GM21576 (cell line): ENCODE measurements at regions not wholly inside any gene's neighbourhood (a gene's known extent, or its start where the extent isn't known, plus 50 kb on each side); places are given as distances from the start of the nearest gene placed in this dataset.

Experiments used
- ATAC-seq: cut with Tn5 transposase; IDR thresholded peaks from one replicate; pipeline ENCODE4 v1.9.1; 2021; ENCODE audit warnings: mild to moderate bottlenecking, moderate library complexity; ENCODE audit not compliant: unreplicated experiment

DNA sequence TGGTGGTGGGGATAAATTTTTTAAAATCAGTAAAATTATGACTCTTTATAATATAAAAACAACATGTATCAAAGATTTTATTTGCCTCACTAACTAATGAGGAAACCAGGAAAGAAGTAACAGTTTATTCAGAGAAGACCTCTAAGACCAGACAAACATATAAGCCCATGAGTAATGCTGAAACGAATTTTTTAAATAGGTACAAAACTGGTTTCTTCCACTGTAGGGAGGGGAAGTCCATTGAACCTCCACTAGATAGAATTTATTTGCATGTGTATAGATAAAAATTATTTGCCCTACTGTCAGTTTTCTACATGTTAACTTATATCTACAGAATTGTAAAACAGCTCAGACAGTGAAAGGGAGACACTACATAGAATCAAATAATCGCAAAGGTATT is 86.8 kb downstream of the ZC3H11B start:
- ATAC-seq: no peak

- ATAC-seq: no peak
These were observed 89.5 kb downstream of the ZC3H11B start for GRCh38 chr1:219523411-219523810.

GRCh38 chr1:219521325-219521724 is 91.6 kb downstream of the ZC3H11B start:
- ATAC-seq: no peak

GRCh38 chr1:219520241-219520640 is 92.7 kb downstream of the ZC3H11B start:
- no peak for ATAC-seq

DNA sequence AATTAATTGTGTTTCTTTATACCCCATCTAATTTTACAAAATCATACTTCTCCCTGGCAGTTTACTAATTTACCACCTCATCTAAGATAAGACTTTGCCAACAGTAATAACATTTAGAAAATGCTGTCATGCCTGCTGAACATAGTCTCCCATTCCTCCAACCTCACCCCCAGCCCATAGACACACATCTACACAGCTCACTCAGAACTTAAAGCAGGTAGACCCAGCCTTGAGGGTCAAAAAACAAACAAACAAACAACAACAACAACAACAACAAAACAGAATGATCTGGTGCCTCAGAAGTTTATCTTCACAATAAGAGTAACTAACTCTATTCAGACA is 94.0 kb downstream of the ZC3H11B start:
- no peak for ATAC-seq

GRCh38 chr1:219518168-219518906 is 94.6 kb downstream of the ZC3H11B start:
- ATAC-seq: no peak

DNA sequence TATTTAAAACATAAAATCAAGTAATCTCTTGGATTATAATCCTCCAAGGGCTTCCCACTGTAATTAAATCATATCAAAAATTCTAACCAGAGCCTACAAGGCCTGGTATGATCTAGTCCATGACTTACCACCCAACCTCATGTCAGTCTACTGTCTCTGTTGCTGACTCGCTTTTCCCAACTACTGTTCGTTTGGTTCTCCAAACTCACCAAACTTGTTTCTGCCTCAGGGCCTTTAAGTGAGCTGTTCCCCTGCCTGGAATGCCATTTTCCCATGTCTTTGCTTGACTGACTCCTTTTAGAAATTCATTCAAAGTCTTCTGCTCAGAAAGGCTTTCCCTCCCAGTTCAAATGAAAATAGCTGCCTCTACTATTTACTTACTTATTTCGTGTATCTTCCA is 95.9 kb downstream of the ZC3H11B start:
- no peak for ATAC-seq

GRCh38 chr1:219514728-219515127 is 98.2 kb downstream of the ZC3H11B start:
- ATAC-seq: no peak

- ATAC-seq: no peak
These were observed 105.5 kb downstream of the ZC3H11B start for GRCh38 chr1:219507437-219507836.

DNA sequence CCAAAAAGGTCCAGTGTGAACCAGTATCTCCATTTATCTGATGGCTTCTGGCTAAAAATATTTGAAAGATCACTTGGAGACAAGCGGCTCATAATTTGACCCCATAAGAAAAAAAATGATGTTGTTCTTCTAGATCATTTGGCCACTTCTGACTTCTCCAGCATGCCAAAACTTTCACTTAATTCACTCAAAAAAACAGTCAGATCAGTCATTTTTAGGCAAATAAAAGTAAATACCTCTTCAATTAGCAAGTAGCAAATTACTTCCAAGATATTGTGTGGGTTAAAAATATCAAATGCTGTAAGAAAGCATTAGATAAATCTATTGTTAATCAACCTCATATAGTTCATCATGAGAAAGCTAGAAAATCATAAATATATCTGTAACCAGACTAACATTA is 106.0 kb downstream of the ZC3H11B start:
- ATAC-seq: no peak

DNA sequence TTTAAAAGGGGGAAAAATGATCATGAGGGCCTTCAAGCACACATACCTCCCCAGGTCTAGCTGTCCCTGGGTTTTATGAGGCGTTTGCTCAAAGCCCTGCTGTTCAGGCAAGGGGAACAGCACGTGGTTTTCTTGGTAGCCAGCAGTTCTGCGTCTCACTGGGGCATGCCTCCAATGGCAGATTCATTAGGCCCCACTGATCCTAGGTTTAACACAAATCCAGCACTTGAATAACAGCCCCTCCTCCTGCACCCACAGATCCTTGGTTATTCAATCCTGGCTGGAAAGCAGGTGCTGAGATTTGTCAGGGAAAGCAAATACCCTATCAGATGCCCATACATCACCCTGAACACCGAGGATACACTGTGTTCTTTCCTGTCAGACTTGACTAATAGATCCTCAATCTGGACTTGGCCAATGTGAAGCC is 106.4 kb downstream of the ZC3H11B start:
- no peak for ATAC-seq

- ATAC-seq: no peak
These were observed 107.0 kb downstream of the ZC3H11B start for GRCh38 chr1:219505886-219506285.

DNA sequence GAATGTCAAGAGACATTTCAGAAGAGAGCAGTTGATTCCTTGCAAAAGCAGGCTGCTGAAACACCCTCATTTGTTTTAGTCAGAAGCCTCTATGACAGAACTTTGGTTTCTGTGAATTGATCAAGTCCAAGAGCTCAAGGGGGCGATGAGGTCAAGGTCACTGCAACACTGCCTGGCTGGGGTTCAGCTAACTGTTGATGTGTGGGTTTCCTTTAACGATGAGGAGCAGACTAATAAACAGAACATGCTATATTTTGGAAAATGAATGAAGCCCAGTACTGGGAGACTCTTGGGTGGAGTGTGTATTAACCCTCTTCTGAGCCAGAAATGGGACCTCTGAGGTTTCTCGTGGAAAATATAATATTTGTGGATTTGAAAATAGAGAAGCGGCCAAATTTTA is 109.3 kb downstream of the ZC3H11B start:
- ATAC-seq: no peak

GRCh38 chr1:219500327-219500897 is 112.5 kb downstream of the ZC3H11B start:
- ATAC-seq: no peak

DNA sequence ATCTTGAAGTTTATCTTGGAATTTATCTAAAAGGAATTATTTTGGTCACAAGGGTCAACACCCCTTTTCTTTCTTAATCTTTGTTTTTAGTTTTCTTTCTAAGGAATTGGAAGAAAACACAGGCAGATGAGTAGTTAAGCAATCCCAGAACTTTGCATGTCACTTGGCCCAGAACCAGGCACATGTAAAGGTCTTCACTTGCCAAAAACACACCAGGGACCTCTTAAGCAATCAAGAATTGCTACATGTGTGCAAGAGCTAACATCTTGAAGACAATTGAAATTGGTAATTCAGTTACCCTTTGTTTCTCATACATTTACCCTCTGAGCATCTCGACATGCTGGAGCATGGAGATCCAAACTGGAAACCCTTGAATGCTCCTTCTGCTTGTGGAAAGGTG is 114.2 kb downstream of the ZC3H11B start:
- ATAC-seq: no peak

DNA sequence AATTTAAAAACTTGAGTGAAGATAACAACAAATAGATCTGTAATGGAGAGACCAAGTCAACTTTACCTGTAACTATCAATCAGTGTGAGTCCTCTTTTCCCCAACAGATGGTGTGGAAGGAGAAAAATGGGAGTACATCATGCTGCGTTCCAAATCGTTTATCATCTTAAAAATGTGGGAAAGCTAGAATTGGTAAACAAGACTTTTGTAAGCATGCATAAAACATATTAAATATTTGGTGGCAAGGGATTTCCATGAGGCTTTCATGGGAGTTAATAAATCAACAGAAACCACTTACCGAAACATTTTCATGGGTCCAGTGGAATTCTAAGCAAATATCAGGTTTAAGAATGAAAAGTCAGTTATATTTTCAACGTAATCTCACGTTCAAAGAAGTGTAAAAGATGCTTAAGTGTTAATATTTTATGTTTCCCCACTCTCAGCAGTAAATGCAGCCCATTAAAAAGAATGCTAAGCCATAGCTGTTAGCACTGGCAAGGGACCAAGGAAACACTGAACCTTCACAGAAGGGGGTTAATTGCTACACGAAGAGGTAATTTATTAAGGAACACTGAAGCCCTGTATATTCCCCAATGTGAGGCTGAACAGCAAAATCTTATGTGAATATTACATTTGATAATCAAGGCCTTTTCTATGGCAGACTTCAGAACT is 117.0 kb downstream of the ZC3H11B start:
- no peak for ATAC-seq

GRCh38 chr1:219492717-219493116 is 120.2 kb downstream of the ZC3H11B start:
- no peak for ATAC-seq

DNA sequence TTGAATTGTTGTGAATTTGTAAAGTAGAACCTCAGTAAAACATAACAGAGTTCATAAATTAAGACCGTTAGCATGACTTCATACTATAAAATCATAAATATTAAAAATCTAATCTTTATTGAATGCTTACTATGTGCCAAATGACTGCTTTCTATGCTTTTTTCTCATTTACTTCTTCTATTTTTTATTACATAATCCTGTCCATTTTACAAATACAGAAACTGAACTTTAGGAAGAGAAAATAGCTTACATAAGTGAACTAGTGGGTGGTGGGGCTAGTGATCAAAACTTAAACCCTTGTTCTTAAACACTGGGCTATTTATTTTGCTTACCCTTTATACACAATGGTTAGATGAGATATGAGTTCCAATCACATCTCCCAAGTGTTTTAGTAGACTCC is 122.3 kb downstream of the ZC3H11B start:
- no peak for ATAC-seq

- no peak for ATAC-seq
These were observed 123.3 kb downstream of the ZC3H11B start for GRCh38 chr1:219489636-219490035.

DNA sequence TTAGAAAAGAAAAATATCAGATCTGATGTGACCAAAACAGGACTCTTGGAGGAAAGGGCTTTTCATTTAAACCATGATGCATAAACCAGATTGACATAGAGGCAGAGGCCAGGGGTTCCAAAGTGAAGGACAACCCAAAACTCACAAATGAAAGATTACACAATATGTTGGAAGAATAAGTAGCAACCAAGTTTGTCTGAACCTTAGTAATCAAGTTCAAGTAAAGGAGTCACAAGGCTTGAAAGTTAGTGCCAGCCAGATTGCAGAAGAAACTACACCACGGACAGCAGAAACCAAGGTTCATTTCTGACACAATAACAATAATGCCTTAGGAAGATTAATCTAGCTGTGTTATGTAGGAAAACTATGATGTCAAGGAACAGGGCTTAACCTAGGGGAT is 124.6 kb downstream of the ZC3H11B start:
- ATAC-seq: no peak

DNA sequence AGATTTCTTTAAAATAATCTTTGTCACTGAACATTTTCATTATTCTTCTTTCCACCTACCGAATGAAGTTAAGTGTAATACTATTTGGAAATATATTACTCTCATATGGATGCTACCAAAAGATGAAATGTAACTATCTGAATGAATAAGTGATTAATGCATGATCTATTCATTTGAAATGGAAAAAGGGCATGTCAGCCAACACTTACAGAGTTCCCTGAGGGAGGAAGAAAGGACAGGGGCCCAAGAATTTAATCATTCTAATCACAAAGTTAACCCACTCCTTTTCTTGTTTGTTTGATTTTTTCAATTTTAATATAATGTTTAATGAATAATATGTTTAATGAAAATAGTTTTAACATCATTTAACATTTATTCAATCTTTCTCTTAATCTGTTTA is 129.4 kb downstream of the ZC3H11B start:
- ATAC-seq: no peak

GRCh38 chr1:219480011-219480410 is 132.9 kb downstream of the ZC3H11B start:
- ATAC-seq: no peak
